IMR-90 (cell line): ENCODE measurements at regions not wholly inside any gene's neighbourhood (a gene's known extent, or its start where the extent isn't known, plus 50 kb on each side); places are given as distances from the start of the nearest gene placed in this dataset.
A peak's percentile ranks its signal among the peaks of the same experiment; 100 is the strongest.
"Not testable (repeated sequence)": the region's sequence is repeated elsewhere in the genome, so short reads cannot be mapped to it uniquely, and the experiment has no call there.

ENCODE experiments used
- ATAC-seq: fragments of 200-7000 bp; cut with Tn5 transposase; 2 replicates; pipeline ENCODE4 v1.9.1; 2020; ENCODE audit warnings: low read depth, mild to moderate bottlenecking, moderate library complexity
- BruUV-seq: library from RNA; stranded (reverse); fragments of 400-500 nt; replicated peaks from 2 replicates; lab custom pipeline; 2021; lab: Mats Ljungman, UMichigan
- CTCF ChIA-PET: fragments of 300-600 bp; formaldehyde crosslinking; extraction: SDS; loops from one replicate; lab custom pipeline; 2021; ENCODE audit warnings: antibody characterized with exemption; lab: Yijun Ruan, JAX
- POLR2A ChIA-PET: fragments of 300-600 bp; sonication (Branson Sonifier 250); formaldehyde crosslinking; loops from one replicate; lab custom pipeline; 2022; ENCODE audit warnings: antibody characterized with exemption; ENCODE audit not compliant: unreplicated experiment; lab: Charles Lee
- DNase-seq: peaks from one replicate; pipeline ENCODE4 v3.0.0; 2013
- H2AFZ ChIP-seq: replicated peaks from 2 replicates; pipeline ENCODE3; 2013; ENCODE audit warnings: low read length, mild to moderate bottlenecking; ENCODE audit not compliant: poor library complexity
- H2AK5ac ChIP-seq: 2 replicates; pipeline ENCODE4 v1.6.1; 2013; ENCODE audit warnings: low read depth, low read length, inconsistent platforms
- H2AK9ac ChIP-seq: replicated peaks from 2 replicates; pipeline ENCODE3; 2013; ENCODE audit warnings: mild to moderate bottlenecking, low read depth, low read length, moderate library complexity; ENCODE audit not compliant: poor library complexity
- H2BK120ac ChIP-seq: 2 replicates; pipeline ENCODE4 v1.6.1; 2013; ENCODE audit warnings: low read depth, low read length, inconsistent platforms
- H2BK15ac ChIP-seq: 3 replicates; pipeline ENCODE4 v1.6.1; 2013; ENCODE audit warnings: low read depth, low read length, inconsistent platforms
- H2BK20ac ChIP-seq: 2 replicates; pipeline ENCODE4 v1.6.1; 2013; ENCODE audit warnings: low read depth, mild to moderate bottlenecking, inconsistent platforms, low read length, moderate library complexity
- H2BK5ac ChIP-seq: 2 replicates; pipeline ENCODE4 v1.6.1; 2013; ENCODE audit warnings: mild to moderate bottlenecking, low read depth, low read length, inconsistent platforms; ENCODE audit not compliant: poor library complexity, severe bottlenecking
- H3K14ac ChIP-seq: replicated peaks from 2 replicates; pipeline ENCODE4 v1.6.1; 2013; ENCODE audit warnings: low read depth, low read length, inconsistent platforms
- H3K18ac ChIP-seq: 2 replicates; pipeline ENCODE4 v1.6.1; 2013; ENCODE audit warnings: low read depth, low read length, control low read depth
- H3K23ac ChIP-seq: 2 replicates; pipeline ENCODE4 v1.6.1; 2013; ENCODE audit warnings: low read depth, low read length, inconsistent platforms
- H3K27ac ChIP-seq: 2 replicates; pipeline ENCODE4 v1.5.1; 2013; ENCODE audit warnings: mild to moderate bottlenecking, control low read depth, low read length; ENCODE audit not compliant: insufficient read depth
- H3K27me3 ChIP-seq: 2 replicates; pipeline ENCODE4 v1.6.1; 2013; ENCODE audit warnings: low read length; ENCODE audit not compliant: control insufficient read depth, insufficient read depth
- H3K36me3 ChIP-seq: 2 replicates; pipeline ENCODE4 v1.6.1; 2013; ENCODE audit warnings: low read length, mixed read lengths; ENCODE audit not compliant: control insufficient read depth, insufficient read depth
- H3K4ac ChIP-seq: 2 replicates; pipeline ENCODE4 v1.6.1; 2013; ENCODE audit warnings: low read depth, low read length, inconsistent platforms
- H3K4me1 ChIP-seq: 2 replicates; pipeline ENCODE4 v1.6.1; 2013; ENCODE audit warnings: low read length, mixed read lengths; ENCODE audit not compliant: control insufficient read depth, insufficient read depth
- H3K4me2 ChIP-seq: 2 replicates; pipeline ENCODE4 v1.6.1; 2013; ENCODE audit warnings: low read depth, mild to moderate bottlenecking, control low read depth, low read length, moderate library complexity
- H3K4me3 ChIP-seq: 2 replicates; pipeline ENCODE4 v1.5.1; 2013; ENCODE audit warnings: low read depth, mild to moderate bottlenecking, control low read depth, low read length, moderate library complexity; ENCODE audit not compliant: insufficient read depth
- H3K56ac ChIP-seq: 2 replicates; pipeline ENCODE4 v1.6.1; 2013; ENCODE audit warnings: low read length, inconsistent platforms; ENCODE audit not compliant: insufficient read depth; ENCODE audit errors: extremely low read depth
- H3K79me1 ChIP-seq, 2 experiments: 2 replicates each; pipeline ENCODE4 v1.6.1; 2013; ENCODE audit warnings: low read length in 2 of 2, inconsistent platforms in 1 of 2, low read depth in 1 of 2
- H3K9ac ChIP-seq: 2 replicates; pipeline ENCODE4 v1.6.1; 2013; ENCODE audit warnings: low read depth, low read length, control low read depth
- H3K9me1 ChIP-seq: 2 replicates; pipeline ENCODE4 v1.6.1; 2013; ENCODE audit warnings: low read length, inconsistent platforms; ENCODE audit not compliant: insufficient read depth
- H3K9me3 ChIP-seq: 2 replicates; pipeline ENCODE4 v1.6.1; 2013; ENCODE audit warnings: low read length; ENCODE audit not compliant: control insufficient read depth, insufficient read depth
- H4K20me1 ChIP-seq: 2 replicates; pipeline ENCODE4 v1.6.1; 2013; ENCODE audit warnings: low read length, inconsistent platforms; ENCODE audit not compliant: insufficient read depth
- H4K5ac ChIP-seq: 2 replicates; pipeline ENCODE4 v1.6.1; 2013; ENCODE audit warnings: mild to moderate bottlenecking, low read depth, low read length, control low read depth
- H4K8ac ChIP-seq, 2 experiments: 2 replicates each; pipeline ENCODE4 v1.6.1; 2013; ENCODE audit warnings: low read depth in 2 of 2, low read length in 2 of 2, control low read depth in 1 of 2, inconsistent platforms in 1 of 2
- H4K91ac ChIP-seq: 2 replicates; pipeline ENCODE4 v1.6.1; 2013; ENCODE audit warnings: low read depth, low read length, inconsistent platforms; ENCODE audit not compliant: insufficient read depth
- BHLHE40 ChIP-seq: fragments of 150-350 bp; IDR thresholded peaks from 2 replicates; pipeline ENCODE4 v1.6.1; 2016; ENCODE audit warnings: mild to moderate bottlenecking, low read depth, low read length
- CEBPB ChIP-seq: IDR thresholded peaks from 2 replicates; pipeline ENCODE4 v1.6.1; 2012; ENCODE audit warnings: low read depth, low read length, improper control_type of control experiment
- MAFK ChIP-seq: IDR thresholded peaks from 2 replicates; pipeline ENCODE4 v1.6.1; 2012; ENCODE audit warnings: low read depth, low read length, improper control_type of control experiment
- MAZ ChIP-seq: IDR thresholded peaks from 2 replicates; pipeline ENCODE4 v1.6.1; 2012; ENCODE audit warnings: low read depth, mild to moderate bottlenecking, low read length, improper control_type of control experiment, moderate library complexity, borderline replicate concordance
- RFX5 ChIP-seq: IDR thresholded peaks from 2 replicates; pipeline ENCODE4 v1.8.0; 2012; ENCODE audit warnings: low read depth, mild to moderate bottlenecking, low read length, moderate library complexity
- USF2 ChIP-seq: fragments of 150-350 bp; IDR thresholded peaks from 2 replicates; pipeline ENCODE4 v1.6.1; 2017; ENCODE audit warnings: mild to moderate bottlenecking, antibody characterized with exemption, low read length, low read depth
- WGBS, 2 experiments: methylation state at CpG; one replicate each; pipeline versions ENCODE4 v1.1.5 to v1.1.7; 2013; ENCODE audit warnings: missing lambda C conversion rate in 2 of 2; ENCODE audit not compliant: insufficient read length in 1 of 2; ENCODE audit errors: extremely low coverage in 2 of 2; 5-methylcytosine and 5-hydroxymethylcytosine counted together
- dilution Hi-C: fragments of 300-500 bp; cut with HindIII; formaldehyde crosslinking; loops from one replicate; pipeline ENCODE4 v1.14.3; 2018; ENCODE audit warnings: low sequenced_read_pairs; ENCODE audit not compliant: unreplicated experiment
- in situ Hi-C: fragments of 300-500 bp; cut with MboI; formaldehyde crosslinking; loops from 3 replicates; pipeline ENCODE4 v1.14.3; 2019; ENCODE audit warnings: low sequenced_read_pairs, inconsistent platforms, mixed read lengths
- intact Hi-C: fragments of 100-400 bp; cut with micrococcal nuclease; formaldehyde crosslinking; loops from 2 replicates; pipeline ENCODE4 v1.10.0; 2022
- TF ChIP-seq, protein P1 (sequence below): fragments of 150-350 bp; IDR thresholded peaks from 2 replicates; pipeline ENCODE4 v1.6.1; 2016; ENCODE audit warnings: low read depth, mild to moderate bottlenecking, low read length, moderate library complexity, borderline replicate concordance

GRCh38 chr6:169362501-169363121 lies 109.0 kb upstream of the THBS2 start:
- Histone ChIP-seq H3K4me3 (no peak overlapping the region), H3K14ac (no peak overlapping the region), H2BK15ac (no peak overlapping the region), H3K56ac (no peak overlapping the region), H2BK5ac (no peak overlapping the region), H3K27ac (no peak overlapping the region), H4K5ac (no peak overlapping the region), H3K18ac (no peak overlapping the region), H3K36me3 (no peaks in the 10 kb centered on the region), H3K4me1 (no peaks in the 10 kb centered on the region), H3K4ac (no peak overlapping the region), H3K9ac (no peak overlapping the region), H2BK120ac (no peak overlapping the region), H2AFZ (no peak overlapping the region), H2AK5ac (no peak overlapping the region), H3K9me3 (no peaks in the 10 kb centered on the region; the same call in 1 of the 2 replicates), H3K23ac (no peak overlapping the region), H4K20me1 (no peaks in the 10 kb centered on the region), H4K8ac (no peak overlapping the region), H2AK9ac (no peak overlapping the region), H3K27me3 (no peaks in the 10 kb centered on the region), H3K79me1 (no peaks in the 10 kb centered on the region), H3K9me1 (no peaks in the 10 kb centered on the region), H4K91ac (no peak overlapping the region), H3K4me2 (no peak overlapping the region), H2BK20ac (no peak overlapping the region)
- ATAC-seq (no peak), DNase-seq (no peak)
- no CpG with 5 or more reads among the region's 3 CpGs for WGBS, 2 experiments
- POLR2A ChIA-PET, result no interaction called here
- no TSS peak for BruUV-seq
- intact Hi-C loops, result no loop called here
- in situ Hi-C loops, result no loop called here
- CTCF ChIA-PET, result no interaction called here
- TF ChIP-seq, protein P1, sequence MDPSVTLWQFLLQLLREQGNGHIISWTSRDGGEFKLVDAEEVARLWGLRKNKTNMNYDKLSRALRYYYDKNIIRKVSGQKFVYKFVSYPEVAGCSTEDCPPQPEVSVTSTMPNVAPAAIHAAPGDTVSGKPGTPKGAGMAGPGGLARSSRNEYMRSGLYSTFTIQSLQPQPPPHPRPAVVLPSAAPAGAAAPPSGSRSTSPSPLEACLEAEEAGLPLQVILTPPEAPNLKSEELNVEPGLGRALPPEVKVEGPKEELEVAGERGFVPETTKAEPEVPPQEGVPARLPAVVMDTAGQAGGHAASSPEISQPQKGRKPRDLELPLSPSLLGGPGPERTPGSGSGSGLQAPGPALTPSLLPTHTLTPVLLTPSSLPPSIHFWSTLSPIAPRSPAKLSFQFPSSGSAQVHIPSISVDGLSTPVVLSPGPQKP, result no peak
- TF ChIP-seq USF2, result no peak
- TF ChIP-seq RFX5, result no peak
- TF ChIP-seq CEBPB, result peak; percentile 26; the same call in 1 of the 2 replicates
- no peak for TF ChIP-seq MAFK
- TF ChIP-seq MAZ, result no peak
- no peak for TF ChIP-seq BHLHE40
- dilution Hi-C loops, result no loop called here

DNA sequence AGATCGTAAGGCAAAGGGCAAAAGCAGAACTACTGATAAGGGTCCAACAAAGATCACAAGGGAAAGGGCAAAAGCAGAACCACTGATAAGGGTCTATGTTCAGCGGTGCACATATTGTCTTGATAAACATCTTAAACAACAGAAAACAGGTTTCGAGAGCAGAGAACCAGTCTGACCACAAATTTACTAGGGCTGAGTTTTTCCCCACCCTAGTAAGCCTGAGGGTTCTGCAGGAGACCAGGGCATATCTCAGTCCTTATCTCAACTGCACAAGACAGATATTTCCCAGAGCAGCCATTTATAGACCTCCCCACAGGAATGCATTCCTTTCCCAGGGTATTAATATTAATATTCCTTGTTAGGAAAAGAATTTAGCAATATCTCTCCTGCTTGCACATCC lies 101.4 kb upstream of the THBS2 start:
- H4K8ac ChIP-seq, H3K79me1 ChIP-seq, DNase-seq, H3K14ac ChIP-seq, H2BK15ac ChIP-seq, H2AK5ac ChIP-seq, ATAC-seq, H2AK9ac ChIP-seq, H3K56ac ChIP-seq, H3K18ac ChIP-seq, H2AFZ ChIP-seq, H3K4me2 ChIP-seq, H3K36me3 ChIP-seq, H3K27me3 ChIP-seq, H3K9ac ChIP-seq, H3K23ac ChIP-seq, H2BK20ac ChIP-seq, H3K4me1 ChIP-seq, H2BK120ac ChIP-seq, dilution Hi-C loops, H3K27ac ChIP-seq, H4K20me1 ChIP-seq, CTCF ChIA-PET, H3K4me3 ChIP-seq, in situ Hi-C loops, H4K5ac ChIP-seq, intact Hi-C loops, POLR2A ChIA-PET, BruUV-seq, H3K4ac ChIP-seq, H3K9me1 ChIP-seq, H4K91ac ChIP-seq, H3K9me3 ChIP-seq, H2BK5ac ChIP-seq: not testable (repeated sequence)
- WGBS, 2 experiments, result 50% methylated on average over 1 of the region's 3 CpGs; no CpG with 5 or more reads in 1 of the 2 experiments
